NCI-H82 (cell line): ENCODE measurements at regions not wholly inside any gene's neighbourhood (a gene's known extent, or its start where the extent isn't known, plus 50 kb on each side); places are given as distances from the start of the nearest gene placed in this dataset.
"Not testable (repeated sequence)": the region's sequence is repeated elsewhere in the genome, so short reads cannot be mapped to it uniquely, and the experiment has no call there.

Experiments
- DNase-seq: peaks from one replicate; lab custom pipeline; 2025; lab: John Stamatoyannopoulos, UW

DNA sequence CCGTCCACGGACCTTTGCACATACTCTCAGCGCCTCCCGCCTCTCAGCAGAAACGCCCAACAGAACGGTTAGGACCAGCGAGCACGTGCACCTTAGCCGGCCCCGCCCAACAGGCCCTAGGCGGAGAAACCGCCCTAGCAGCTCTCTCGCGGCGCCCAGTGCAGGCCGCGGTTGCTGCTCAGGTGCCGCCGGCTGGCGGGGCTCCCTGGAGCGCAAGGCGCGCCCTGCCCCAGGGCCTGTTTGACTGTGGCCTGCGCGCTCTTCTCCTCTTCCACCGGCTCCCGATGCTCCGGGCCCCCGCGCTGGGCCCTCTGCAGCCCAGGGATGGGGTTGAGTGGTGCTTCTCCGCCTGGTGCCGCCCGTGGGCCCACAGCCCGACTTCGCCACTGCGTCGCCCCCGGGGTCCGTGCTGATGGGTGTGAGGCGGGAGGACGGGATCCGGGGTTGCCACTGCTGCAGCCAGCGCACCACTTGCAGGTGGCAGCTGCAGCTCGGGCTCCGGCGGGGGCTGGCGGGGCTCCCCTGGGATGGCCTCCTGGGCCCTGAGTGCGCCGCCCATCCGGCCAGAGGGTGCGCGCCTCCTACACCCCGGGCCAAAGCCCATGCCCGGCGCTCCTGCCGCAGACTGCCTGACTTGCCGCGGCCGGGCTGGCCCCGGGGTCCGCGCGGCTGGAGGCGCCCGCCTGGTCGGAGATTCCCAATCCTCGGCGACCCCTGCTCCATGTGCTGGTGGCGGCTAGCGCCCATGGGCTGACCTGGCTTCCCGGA is 1889.4 kb upstream of the CDH9 start:
- no peak for DNase-seq

DNA sequence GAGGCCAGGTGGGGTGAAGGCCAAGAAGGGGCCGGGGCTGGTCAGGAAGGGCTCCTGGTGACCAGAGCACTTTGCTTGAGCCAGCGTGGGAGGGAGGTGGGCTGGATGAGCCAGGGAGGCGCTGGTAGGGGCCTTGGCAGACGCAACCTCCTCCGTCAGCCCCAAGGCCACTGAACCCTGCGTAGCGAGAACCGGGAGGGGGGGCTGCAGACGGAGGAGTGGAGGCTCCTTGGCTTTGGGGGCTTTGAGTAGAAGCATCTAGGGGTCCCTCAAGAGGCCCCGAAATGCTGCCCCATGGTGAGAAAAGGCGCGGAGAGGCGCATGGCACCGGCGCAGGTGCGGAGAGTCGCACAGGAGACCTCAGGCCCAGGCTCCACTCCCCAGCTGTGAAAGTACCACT is 1888.0 kb upstream of the CDH9 start:
- no peak for DNase-seq

GRCh38 chr5:28917631-28918030 is 1879.2 kb upstream of the CDH9 start:
- no peak for DNase-seq

- no peak for DNase-seq
Observed at GRCh38 chr5:28914297-28914696, 1875.9 kb upstream of the CDH9 start.

DNA sequence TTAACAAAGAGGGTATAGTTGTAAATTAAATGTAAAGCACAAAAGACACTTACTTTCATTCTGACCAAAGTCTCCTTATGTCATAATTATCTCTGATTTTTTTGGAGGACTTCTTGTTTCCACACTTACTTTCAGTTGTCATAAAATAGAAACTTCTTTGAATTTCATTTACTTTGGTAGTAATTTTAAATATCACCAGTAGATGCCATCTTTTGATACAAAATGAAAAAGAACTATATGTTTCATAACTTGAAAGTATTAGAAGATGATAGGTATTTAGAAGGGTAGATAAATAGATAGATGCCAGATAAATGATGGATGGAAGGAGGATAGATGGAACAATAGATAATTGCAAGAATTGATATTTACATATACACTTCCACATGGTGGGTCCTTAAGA is 1865.3 kb upstream of the CDH9 start:
- no peak for DNase-seq

GRCh38 chr5:28896949-28897348 is 1858.6 kb upstream of the CDH9 start:
- DNase-seq, result peak; percentile 10

DNA sequence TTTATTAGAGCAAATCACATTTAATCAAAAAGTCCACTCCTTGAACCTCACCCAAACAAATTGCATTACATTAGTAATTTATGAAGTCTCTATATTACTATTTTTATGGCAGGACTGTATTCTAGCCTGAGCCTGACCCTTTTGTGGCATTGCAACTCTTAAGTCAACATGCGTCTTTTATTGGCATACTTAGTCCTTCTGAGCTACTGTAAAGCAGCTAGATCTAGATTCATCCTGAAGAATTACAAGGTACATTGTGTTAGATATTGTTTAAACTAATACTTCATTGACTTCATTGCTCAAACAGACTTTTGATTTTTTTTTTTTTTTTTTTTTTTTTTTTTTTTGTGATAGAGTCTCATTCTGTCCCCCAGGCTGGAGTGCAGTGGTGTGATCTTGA is 1842.5 kb upstream of the CDH9 start:
- no peak for DNase-seq

- peak; percentile 12 for DNase-seq
Observed at GRCh38 chr5:28877050-28877449, 1838.7 kb upstream of the CDH9 start.

GRCh38 chr5:28864006-28864405 is 1825.6 kb upstream of the CDH9 start:
- peak; percentile 55 for DNase-seq

GRCh38 chr5:28862860-28863196 is 1824.4 kb upstream of the CDH9 start:
- no peak for DNase-seq

DNA sequence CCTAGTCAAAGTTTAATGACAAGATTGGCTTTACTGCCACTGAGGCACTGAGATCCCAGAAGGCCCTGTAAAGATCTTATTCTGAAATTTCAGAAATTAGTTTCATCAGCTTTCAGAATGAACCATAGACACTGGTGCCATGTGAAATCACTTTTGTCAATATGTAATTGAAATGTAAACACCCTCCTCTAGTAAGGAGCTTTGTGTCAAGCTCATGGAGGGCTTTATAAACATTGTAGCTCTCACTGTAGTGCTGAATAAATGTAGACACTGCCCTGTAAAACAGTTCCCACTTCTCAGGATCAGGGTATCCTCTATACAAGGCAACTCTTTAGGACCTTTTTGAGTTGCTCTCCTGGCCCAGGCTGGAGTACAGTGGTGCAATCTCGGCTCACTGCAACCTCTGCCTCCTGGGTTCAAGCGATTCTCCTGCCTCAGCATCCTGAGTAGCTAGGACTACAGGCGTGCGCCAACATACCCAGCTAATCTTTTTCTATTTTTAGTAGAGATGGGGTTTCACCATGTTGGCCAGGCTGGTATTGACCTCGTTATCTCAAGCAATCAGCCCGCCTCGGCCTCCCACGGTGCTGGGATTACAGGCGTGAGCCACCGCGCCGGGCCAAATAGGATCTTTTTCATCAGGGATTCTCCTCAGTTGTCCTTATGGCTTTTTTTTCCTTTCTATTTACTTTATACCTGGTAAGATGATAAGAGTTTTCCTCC is 1823.9 kb upstream of the CDH9 start:
- no peak for DNase-seq

DNA sequence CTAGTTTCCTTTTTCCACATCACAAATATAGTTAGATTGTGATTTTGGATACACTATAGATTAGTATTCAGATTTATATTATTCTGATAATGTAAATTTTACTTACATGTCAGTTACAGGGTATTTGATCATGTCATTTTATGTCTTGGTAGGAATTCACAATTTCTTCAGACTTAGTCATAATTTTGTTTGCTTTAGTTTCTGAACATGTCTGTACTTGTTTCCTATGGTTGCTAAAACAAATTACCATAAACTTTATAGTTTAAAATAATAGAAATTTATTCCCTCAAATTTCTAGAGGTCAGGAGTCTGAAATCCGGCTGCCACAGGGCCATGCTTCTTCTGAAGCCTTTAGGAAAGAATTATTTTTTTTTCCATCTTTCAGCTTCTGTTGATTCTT is 1817.2 kb upstream of the CDH9 start:
- DNase-seq, result no peak

DNA sequence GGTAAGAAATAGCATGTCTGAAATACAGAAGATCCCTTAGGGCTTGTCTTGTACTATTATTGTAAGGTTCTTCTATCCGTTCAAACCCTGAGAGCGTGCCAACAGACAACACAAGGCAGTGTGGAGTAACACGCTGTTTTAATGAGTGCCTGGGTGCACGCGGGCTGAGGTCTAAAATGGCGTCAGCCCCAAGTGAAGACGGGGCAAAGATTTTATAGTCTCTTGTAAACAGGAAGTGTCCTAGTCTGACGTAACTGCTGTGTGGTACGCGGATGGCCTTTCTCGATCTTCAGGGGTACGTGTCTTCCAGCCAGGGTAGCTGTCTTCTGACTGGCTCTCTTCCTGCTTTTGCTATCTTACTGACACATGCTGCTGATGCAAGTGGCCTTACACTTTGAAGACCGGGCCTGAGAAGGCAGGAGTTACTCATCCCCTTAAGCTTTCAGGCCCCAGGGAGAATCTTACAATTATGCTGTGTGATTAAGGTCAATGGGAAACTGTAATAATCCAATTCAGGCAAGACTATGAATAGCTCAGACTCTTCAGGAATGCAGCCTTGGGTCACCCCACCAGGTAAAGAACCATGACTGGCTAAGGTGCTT is 1812.0 kb upstream of the CDH9 start:
- DNase-seq, result peak; percentile 17

GRCh38 chr5:28831042-28831441 is 1792.7 kb upstream of the CDH9 start:
- DNase-seq, result no peak

GRCh38 chr5:28823231-28823630 is 1784.8 kb upstream of the CDH9 start:
- DNase-seq, result no peak

DNA sequence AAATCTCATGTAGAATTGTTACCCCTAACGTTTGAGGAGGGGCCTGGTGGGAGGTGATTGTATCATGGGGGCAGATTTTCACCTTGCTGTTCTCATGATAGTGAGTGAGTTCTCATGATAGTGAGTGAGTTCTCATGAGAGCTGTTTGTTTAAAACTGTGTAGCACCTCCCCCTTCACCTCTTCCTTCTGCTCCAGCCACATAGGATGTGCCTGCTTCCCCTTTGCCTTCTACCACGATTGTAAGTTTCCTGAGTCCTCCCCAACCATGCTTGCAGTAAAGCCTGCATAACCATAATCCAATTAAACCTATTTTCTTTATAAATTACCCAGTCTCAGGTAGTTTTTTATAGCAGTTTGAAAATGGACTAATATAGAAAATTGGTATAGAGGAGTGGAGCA is 1783.7 kb upstream of the CDH9 start:
- DNase-seq, result no peak

DNA sequence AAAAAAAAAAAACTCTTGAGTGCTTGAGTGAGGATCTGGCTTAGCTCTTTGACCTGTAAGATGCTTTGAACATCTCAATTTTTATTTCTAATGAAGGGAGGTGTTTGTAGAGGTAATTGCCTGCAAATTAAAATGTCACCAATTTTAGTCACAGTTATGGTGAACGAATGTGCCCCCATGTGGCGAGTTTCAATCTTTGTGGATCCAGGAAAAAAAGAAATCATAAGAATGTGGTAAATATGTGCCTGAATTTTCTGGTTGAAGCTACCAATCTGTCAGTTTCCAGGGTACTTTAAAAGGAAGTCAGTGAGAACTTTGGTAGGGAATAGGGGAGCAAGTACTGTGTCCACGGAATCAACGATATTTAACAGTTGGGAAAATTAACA is 1772.4 kb upstream of the CDH9 start:
- DNase-seq, result no peak

- no peak for DNase-seq
Observed at GRCh38 chr5:28809811-28810750, 1771.7 kb upstream of the CDH9 start.

DNA sequence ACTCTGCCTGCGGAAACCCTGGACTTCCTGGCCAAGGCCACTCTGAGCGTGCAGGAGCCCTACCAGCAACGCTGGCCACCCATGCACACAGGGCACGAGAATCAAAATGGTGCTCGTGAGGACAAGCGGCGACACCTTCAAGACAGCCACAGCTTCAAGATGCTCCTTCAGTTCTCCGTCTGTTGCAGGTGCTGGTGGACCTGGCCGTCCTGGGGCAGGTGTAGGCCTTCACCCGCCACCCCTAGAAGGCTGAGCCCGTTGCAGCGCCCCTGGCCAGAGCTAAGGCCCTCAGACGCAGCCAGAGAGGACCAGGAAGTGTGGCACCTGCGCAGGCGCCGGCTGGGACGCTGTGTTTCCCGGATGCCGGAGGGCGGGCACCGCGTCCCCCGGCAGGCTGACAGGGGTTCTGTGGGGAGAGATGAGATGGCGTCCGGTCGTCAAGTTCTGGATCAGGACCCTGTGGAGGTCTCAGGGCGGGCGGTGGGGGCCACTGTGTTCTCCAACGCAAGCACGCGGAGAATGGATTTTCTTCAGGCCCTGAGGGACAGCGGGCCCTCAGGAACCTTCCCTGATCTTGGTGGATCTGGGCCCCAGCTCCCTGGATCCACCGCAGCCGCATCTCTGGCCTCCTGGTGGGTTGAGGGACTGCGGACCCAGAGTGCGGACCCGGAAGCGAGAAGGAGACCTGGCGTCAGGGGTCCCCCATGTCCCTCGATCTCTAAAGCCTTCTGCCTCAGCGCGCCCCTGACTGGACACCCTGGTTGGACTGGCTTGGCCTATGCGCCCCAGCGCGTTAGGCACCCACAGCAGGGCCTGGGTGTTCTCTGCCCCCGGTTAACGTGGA is 1770.8 kb upstream of the CDH9 start:
- no peak for DNase-seq

DNA sequence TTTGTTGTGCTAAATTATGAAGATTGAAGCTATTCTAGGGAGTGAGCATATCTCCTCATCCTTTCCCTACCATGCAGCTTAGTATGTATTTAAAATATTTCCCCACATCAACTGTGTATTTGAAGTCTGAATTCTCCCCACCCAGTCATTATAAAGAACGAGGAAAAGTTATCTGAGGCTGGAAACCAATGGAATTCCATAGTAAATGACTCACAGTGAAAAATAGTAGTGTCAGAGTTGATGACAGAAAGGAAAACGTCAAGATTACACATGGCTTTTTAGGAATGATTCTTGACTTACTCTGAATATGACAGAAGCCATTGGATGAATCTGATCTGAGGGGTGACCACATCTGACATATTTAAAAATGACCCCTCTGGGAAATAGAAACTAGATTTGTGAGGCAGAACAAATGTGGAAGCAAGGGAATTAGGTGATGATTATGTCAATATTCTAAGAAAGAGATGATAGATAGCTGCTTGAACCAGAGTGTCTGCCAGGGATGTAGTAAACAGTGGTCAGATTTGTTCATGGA is 1768.9 kb upstream of the CDH9 start:
- no peak for DNase-seq

DNA sequence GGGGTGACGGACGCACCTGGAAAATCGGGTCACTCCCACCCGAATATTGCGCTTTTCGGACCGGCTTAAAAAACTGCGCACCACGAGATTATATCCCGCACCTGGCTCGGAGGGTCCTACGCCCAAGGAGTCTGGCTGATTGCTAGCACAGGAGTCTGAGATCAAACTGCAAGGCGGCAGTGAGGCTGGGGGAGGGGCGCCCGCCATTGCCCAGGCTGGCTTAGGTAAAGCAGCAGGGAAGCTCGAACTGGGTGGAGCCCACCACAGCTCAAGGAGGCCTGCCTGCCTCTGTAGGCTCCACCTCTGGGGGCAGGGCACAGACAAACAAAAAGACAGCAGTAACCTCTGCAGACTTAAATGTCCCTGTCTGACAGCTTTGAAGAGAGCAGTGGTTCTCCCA is 1760.6 kb upstream of the CDH9 start:
- not testable (repeated sequence) for DNase-seq
